ENCODE measurements at regions not wholly inside any gene's neighbourhood (a gene's known extent, or its start where the extent isn't known, plus 50 kb on each side); places are given as distances from the start of the nearest gene placed in this dataset.
"Not testable (repeated sequence)": the region's sequence is repeated elsewhere in the genome, so short reads cannot be mapped to it uniquely, and the experiment has no call there.

DNA sequence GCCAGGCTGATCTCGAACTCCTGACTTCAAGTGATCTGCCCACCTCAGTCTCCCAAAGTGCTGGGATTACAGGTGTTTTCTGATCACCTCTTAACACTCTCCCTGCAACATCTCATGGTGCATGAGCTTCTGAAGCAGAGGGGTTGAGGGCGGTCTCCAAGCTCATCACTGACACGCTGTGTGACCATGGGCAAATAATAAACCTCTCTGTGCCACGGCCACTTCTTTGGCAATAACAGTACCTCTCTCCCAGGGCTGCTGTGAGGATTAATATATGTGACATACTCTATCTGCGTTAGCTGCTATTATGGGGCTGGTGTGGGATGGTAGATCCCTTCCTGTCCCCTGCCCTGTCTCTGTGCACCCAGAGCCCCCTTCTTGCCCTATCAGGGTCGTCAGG is 62.9 kb upstream of the LHX5 start:
- Histone ChIP-seq H3K27me3 (no peaks in the 10 kb centered on the region), H3K4me3 (no peak overlapping the region), H3K9me3 (peaks cover 0 to 16% (median 0%) of the 10 kb centered on the region in 4 donors), H3K36me3 (no peaks in the 10 kb centered on the region), H3K27ac (no peak overlapping the region), H3K4me1 (no peaks in the 10 kb centered on the region)
- TF ChIP-seq EP300 (IDR thresholded peaks at IDR 0.05) (no peak), POLR2A (IDR thresholded peaks at IDR 0.05) (no peak)
- TF ChIP-seq, protein P1, sequence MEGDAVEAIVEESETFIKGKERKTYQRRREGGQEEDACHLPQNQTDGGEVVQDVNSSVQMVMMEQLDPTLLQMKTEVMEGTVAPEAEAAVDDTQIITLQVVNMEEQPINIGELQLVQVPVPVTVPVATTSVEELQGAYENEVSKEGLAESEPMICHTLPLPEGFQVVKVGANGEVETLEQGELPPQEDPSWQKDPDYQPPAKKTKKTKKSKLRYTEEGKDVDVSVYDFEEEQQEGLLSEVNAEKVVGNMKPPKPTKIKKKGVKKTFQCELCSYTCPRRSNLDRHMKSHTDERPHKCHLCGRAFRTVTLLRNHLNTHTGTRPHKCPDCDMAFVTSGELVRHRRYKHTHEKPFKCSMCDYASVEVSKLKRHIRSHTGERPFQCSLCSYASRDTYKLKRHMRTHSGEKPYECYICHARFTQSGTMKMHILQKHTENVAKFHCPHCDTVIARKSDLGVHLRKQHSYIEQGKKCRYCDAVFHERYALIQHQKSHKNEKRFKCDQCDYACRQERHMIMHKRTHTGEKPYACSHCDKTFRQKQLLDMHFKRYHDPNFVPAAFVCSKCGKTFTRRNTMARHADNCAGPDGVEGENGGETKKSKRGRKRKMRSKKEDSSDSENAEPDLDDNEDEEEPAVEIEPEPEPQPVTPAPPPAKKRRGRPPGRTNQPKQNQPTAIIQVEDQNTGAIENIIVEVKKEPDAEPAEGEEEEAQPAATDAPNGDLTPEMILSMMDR (IDR thresholded peaks at IDR 0.05) = no peak
- WGBS, 2 donors = 81 to 83% methylated on average over 6 of the region's 6 CpGs
- DNase-seq (ENCODE audit: low spot score in 2 of 2) = no peak

GRCh38 chr12:113533842-113534375 is 62.2 kb upstream of the LHX5 start:
- H3K27me3 ChIP-seq = peaks cover 0 to under 1% of the 10 kb centered on the region in 2 donors
- no peak for TF ChIP-seq POLR2A (IDR thresholded peaks at IDR 0.05)
- TF ChIP-seq EP300 (IDR thresholded peaks at IDR 0.05) = no peak
- TF ChIP-seq, protein P1 (IDR thresholded peaks at IDR 0.05) = no peak
- 59 to 63% methylated on average over 7 of the region's 7 CpGs for WGBS, 2 donors
- no peak overlapping the region for H3K27ac ChIP-seq
- no peaks in the 10 kb centered on the region for H3K4me1 ChIP-seq
- H3K4me3 ChIP-seq = no peak overlapping the region
- H3K9me3 ChIP-seq = peaks cover 0 to 10% (median 0%) of the 10 kb centered on the region in 4 donors
- no peak for DNase-seq (ENCODE audit: low spot score in 2 of 2)
- no peaks in the 10 kb centered on the region for H3K36me3 ChIP-seq

GRCh38 chr12:113532292-113532691 is 60.6 kb upstream of the LHX5 start:
- no peak for DNase-seq (ENCODE audit: low spot score in 2 of 2)
- WGBS, 2 donors = 77 to 84% methylated on average over 13 of the region's 13 CpGs
- no peaks in the 10 kb centered on the region for H3K9me3 ChIP-seq
- H3K27ac ChIP-seq = no peak overlapping the region
- H3K36me3 ChIP-seq = no peaks in the 10 kb centered on the region
- no peak overlapping the region for H3K4me3 ChIP-seq
- peaks cover 0 to 12% of the 10 kb centered on the region in 2 donors for H3K27me3 ChIP-seq
- H3K4me1 ChIP-seq = no peaks in the 10 kb centered on the region
- TF ChIP-seq, protein P1 (IDR thresholded peaks at IDR 0.05) = no peak
- no peak for TF ChIP-seq EP300 (IDR thresholded peaks at IDR 0.05)

- not testable (repeated sequence) for H3K36me3 ChIP-seq; H3K9me3 ChIP-seq; H3K4me1 ChIP-seq; H3K27ac ChIP-seq; DNase-seq (ENCODE audit: low spot score in 2 of 2); H3K4me3 ChIP-seq
- WGBS, 2 donors = 78 to 89% methylated on average over 3 of the region's 3 CpGs
- H3K27me3 ChIP-seq = peaks cover 0 to 12% of the 10 kb centered on the region in 2 donors
Measured at GRCh38 chr12:113531073-113531472, 59.4 kb upstream of the LHX5 start.

GRCh38 chr12:113528606-113529293 is 57.1 kb upstream of the LHX5 start:
- 33 to 35% methylated on average over 14 of the region's 14 CpGs for WGBS, 2 donors
- H3K4me1 ChIP-seq = no peaks in the 10 kb centered on the region
- H3K27me3 ChIP-seq = peaks cover 0 to 12% of the 10 kb centered on the region in 2 donors
- no peak overlapping the region for H3K27ac ChIP-seq
- DNase-seq (ENCODE audit: low spot score in 2 of 2) = no peak
- TF ChIP-seq EP300 (IDR thresholded peaks at IDR 0.05) (no peak), POLR2A (IDR thresholded peaks at IDR 0.05) (no peak)
- TF ChIP-seq, protein P1 (IDR thresholded peaks at IDR 0.05) = no peak
- H3K4me3 ChIP-seq = no peak overlapping the region
- no peaks in the 10 kb centered on the region for H3K9me3 ChIP-seq
- no peaks in the 10 kb centered on the region for H3K36me3 ChIP-seq
